Neutrophil (primary cell): ENCODE measurements at regions not wholly inside any gene's neighbourhood (a gene's known extent, or its start where the extent isn't known, plus 50 kb on each side); places are given as distances from the start of the nearest gene placed in this dataset.
"Not testable (repeated sequence)": the region's sequence is repeated elsewhere in the genome, so short reads cannot be mapped to it uniquely, and the experiment has no call there.

Experiments used
- H3K27ac ChIP-seq: fragments of 200-600 bp; sonication (generic); 2 replicates; pipeline ENCODE4 v1.5.1; 2016; ENCODE audit warnings: mild to moderate bottlenecking, moderate library complexity
- H3K27me3 ChIP-seq: fragments of 200-600 bp; sonication (generic); 2 replicates; pipeline ENCODE4 v1.6.0; 2016; ENCODE audit warnings: mild to moderate bottlenecking
- H3K36me3 ChIP-seq: fragments of 200-600 bp; sonication (generic); 2 replicates; pipeline ENCODE4 v1.5.1; 2017
- H3K4me1 ChIP-seq, 2 experiments: fragments of 200-600 bp in 1 of 2; sonication (generic) in 1 of 2; 1 replicate in 1 of 2; 2 replicates in 1 of 2; pipeline versions ENCODE4 v1.5.1 to v1.6.1; 2013 to 2016; ENCODE audit warnings: low read depth in 1 of 2, low read length in 1 of 2, mild to moderate bottlenecking in 1 of 2, moderate library complexity in 1 of 2; ENCODE audit not compliant: control insufficient read depth in 1 of 2, insufficient read depth in 1 of 2
- H3K4me3 ChIP-seq, 2 experiments: fragments of 200-600 bp in 1 of 2; sonication (generic) in 1 of 2; 1 replicate in 1 of 2; 2 replicates in 1 of 2; pipeline ENCODE4 v1.5.1; 2013 to 2016; ENCODE audit warnings: low read depth in 1 of 2, low read length in 1 of 2, mild to moderate bottlenecking in 1 of 2, moderate library complexity in 1 of 2
- H3K9me3 ChIP-seq: fragments of 200-600 bp; sonication (generic); 2 replicates; pipeline ENCODE4 v1.5.1; 2016
- TF ChIP-seq, protein P1 (sequence below): fragments of 200-600 bp; sonication (generic); IDR thresholded peaks from 2 replicates; pipeline ENCODE4 v1.5.1; 2016; ENCODE audit warnings: antibody characterized with exemption

DNA sequence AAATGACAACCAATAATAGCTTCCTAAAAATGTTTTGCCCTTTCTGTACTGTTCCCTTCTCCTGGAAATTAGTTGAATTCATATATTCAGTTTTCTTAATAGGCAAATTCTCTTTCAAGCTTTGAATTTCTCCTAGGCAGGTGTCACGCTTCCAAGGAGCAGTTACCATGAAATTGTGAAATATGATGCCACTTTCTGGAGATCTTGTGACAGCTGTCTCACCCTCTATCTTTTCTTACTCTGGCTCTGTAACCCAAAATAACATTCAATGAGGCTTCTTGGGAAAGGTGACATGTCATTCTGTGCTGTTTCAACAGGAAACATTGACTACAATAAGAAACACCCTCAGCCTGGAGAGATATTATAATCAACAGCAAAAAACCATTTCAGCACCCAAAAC lies 80.3 kb upstream of the MRI1 start:
- no peak overlapping the region for H3K27ac ChIP-seq
- no peak overlapping the region for H3K4me3 ChIP-seq
- no peaks in the 10 kb centered on the region for H3K36me3 ChIP-seq
- TF ChIP-seq, protein P1, sequence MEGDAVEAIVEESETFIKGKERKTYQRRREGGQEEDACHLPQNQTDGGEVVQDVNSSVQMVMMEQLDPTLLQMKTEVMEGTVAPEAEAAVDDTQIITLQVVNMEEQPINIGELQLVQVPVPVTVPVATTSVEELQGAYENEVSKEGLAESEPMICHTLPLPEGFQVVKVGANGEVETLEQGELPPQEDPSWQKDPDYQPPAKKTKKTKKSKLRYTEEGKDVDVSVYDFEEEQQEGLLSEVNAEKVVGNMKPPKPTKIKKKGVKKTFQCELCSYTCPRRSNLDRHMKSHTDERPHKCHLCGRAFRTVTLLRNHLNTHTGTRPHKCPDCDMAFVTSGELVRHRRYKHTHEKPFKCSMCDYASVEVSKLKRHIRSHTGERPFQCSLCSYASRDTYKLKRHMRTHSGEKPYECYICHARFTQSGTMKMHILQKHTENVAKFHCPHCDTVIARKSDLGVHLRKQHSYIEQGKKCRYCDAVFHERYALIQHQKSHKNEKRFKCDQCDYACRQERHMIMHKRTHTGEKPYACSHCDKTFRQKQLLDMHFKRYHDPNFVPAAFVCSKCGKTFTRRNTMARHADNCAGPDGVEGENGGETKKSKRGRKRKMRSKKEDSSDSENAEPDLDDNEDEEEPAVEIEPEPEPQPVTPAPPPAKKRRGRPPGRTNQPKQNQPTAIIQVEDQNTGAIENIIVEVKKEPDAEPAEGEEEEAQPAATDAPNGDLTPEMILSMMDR = no peak
- no peaks in the 10 kb centered on the region for H3K4me1 ChIP-seq
- H3K9me3 ChIP-seq = no peaks in the 10 kb centered on the region
- H3K27me3 ChIP-seq = no peaks in the 10 kb centered on the region

DNA sequence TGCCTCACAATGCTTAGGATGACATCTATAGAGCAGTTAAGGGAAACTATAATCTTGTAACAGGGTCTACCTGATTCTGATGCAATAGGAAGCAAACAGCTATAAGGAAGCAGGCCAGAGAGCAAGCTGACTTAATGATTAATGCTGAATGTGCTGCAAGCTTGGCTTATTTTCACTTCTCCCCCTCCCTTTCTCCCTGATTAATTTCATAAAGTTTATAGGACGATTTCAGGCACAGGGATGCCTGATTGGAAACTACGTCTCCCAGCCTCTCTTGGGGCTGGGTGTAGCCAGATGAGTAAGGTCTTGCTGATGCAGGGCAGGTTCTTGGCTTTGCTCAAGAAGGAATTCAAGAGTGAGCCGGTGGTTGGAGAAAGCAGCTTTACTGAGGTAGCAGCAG lies 82.8 kb upstream of the MRI1 start:
- no peaks in the 10 kb centered on the region for H3K4me1 ChIP-seq
- no peak overlapping the region for H3K4me3 ChIP-seq
- no peak overlapping the region for H3K27ac ChIP-seq
- H3K36me3 ChIP-seq = no peaks in the 10 kb centered on the region
- TF ChIP-seq, protein P1 = no peak
- H3K9me3 ChIP-seq = no peaks in the 10 kb centered on the region
- H3K27me3 ChIP-seq = no peaks in the 10 kb centered on the region

DNA sequence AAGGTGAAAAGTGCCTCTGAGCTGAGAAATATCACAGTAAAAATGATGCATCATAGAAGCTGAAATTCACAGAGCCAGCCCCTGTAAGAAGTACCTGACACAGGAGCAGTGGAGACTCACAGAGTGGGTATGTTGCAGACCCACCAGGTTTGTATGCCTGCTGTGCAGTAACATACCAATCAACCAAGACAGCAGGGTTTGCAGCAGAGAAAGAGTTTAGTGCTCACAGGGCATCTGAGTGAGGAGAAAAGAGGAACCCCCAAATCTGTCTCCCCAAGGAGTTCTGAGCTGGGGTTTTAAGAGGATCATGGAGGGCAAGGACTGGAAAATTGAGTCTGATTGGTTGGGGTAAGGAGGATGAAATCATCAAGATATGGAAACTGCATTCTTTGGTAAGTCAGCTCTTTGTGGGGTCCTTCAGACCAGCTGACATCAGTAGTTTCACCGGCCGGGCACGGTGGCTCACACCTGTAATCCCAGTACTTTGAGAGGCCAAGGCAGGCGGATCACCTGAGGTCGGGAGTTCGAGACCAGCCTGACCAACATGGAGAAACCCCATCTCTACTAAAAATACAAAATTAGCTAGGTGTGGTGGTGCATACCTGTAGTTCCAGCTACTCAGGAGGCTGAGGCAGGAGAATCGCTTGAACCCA lies 83.5 kb upstream of the MRI1 start:
- not testable (repeated sequence) for H3K27ac ChIP-seq, H3K27me3 ChIP-seq, H3K9me3 ChIP-seq, H3K4me3 ChIP-seq, H3K36me3 ChIP-seq, H3K4me1 ChIP-seq

DNA sequence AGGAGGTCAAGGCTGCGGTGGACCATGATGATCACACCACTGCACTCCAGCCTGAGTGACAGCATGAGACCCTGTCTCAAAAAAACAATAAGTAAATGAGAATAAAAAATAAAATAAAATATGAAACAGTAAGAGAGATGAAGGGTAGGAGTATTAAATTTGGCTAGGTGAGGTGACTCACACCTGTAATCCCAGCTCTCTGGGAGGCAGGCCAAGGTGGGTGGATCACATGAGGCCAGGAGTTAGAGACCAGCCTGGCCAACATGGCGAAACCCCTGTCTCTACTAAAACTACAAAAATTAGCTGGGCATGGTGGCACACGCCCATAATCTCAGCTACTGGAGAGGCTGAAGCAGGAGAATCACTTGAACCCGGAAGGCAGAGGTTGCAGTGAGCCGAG lies 87.4 kb upstream of the MRI1 start:
- not testable (repeated sequence) for H3K27ac ChIP-seq, H3K4me1 ChIP-seq, H3K36me3 ChIP-seq, H3K4me3 ChIP-seq, H3K27me3 ChIP-seq, H3K9me3 ChIP-seq

DNA sequence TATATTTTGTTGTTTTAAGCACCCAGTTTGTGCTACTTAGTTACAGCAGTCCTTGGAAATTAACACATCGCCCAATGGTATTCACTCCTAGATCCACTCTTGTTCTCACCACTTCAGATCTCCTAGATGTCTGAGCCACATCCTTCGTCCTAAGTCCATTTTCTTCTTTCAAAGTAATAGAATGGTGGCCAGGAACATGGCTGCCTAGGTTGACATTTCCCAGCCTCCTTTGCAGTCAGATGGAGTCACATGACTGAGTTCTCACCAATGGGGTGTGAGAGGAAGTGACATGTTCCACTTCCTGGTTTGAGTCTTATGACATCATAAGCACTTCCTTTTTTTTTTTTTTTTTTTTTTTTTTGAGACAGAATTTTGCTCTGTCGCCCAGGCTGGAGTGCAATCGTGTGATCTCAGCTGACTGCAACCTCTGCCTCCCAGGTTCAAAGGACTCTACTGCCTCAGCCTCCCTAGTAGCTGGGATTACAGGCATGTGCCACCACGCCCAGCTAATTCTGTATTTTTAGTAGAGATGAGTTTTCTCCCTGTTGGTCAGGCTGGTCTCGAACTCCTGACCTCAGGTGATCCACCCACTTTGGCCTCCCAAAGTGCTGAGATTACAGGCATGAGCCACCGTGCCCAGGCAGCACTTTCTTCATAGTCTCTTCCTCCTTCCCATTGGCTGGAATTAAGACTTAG lies 91.7 kb upstream of the MRI1 start:
- not testable (repeated sequence) for H3K27me3 ChIP-seq, H3K4me3 ChIP-seq, H3K27ac ChIP-seq, H3K4me1 ChIP-seq, H3K36me3 ChIP-seq
- H3K9me3 ChIP-seq = peaks cover 15% of the 10 kb centered on the region

DNA sequence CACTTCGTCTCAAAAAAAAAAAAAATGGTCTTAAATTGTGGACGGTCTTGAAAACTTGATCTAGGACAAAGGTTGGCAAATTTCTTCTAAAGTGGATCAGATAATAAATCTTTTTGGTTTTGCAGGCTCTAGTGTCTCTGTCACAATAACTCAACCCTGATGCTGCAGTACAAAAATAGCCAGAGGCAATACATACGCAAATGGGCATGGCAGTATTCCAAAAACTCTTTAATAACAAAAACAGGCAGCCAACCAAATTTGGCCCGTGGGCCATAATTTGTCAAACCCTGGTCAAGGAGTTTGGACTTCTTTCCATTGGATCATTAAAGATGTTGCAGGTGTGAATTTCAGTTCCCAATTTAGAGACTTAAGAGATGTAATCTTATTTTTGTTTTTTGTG lies 93.5 kb upstream of the MRI1 start:
- Histone ChIP-seq H3K4me3 (no peak overlapping the region), H3K9me3 (peaks cover 15% of the 10 kb centered on the region), H3K36me3 (no peaks in the 10 kb centered on the region), H3K27ac (no peak overlapping the region), H3K4me1 (no peaks in the 10 kb centered on the region), H3K27me3 (no peaks in the 10 kb centered on the region)
- TF ChIP-seq, protein P1 = no peak

DNA sequence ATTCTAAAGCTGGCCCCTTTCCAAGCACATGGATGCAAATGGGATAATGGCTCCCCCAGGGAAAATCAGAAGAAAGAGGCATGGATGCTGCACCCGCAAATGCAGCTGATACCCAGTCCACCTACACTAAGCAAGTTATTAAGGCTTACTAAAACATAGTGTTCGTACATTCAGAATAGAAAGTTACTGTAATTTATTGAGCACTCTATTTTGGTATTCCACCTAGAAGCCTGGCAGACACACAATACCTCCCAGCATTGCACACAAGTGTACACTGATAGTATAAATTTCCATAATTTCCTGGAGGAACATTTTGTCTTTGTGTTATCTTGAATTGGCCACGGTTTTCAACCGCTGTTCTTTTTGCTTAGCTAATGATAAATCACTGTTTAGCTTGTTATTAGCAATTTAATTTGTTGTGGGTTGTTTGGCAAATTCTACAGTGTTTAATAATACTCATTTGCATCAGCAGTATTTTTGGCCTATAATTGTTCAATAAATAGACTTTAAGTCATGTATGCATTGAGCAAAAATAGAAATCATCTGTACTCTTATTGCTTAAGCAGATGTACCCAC lies 94.5 kb upstream of the MRI1 start:
- H3K4me1 ChIP-seq = no peaks in the 10 kb centered on the region
- TF ChIP-seq, protein P1 = no peak
- no peak overlapping the region for H3K27ac ChIP-seq
- H3K36me3 ChIP-seq = no peaks in the 10 kb centered on the region
- no peak overlapping the region for H3K4me3 ChIP-seq
- H3K9me3 ChIP-seq = peaks cover 15% of the 10 kb centered on the region
- no peaks in the 10 kb centered on the region for H3K27me3 ChIP-seq
